Neuronal stem cell (in vitro differentiated cells): ENCODE measurements at regions not wholly inside any gene's neighbourhood (a gene's known extent, or its start where the extent isn't known, plus 50 kb on each side); places are given as distances from the start of the nearest gene placed in this dataset.

Experiments
- DNase-seq: peaks from one replicate; pipeline ENCODE4 v3.0.0-alpha.2; 2013; ENCODE audit warnings: low spot score
- H2AFZ ChIP-seq: one replicate; pipeline ENCODE4 v1.6.1; 2013; ENCODE audit warnings: mild to moderate bottlenecking, low read length, inconsistent platforms
- H2AK5ac ChIP-seq: 2 replicates; pipeline ENCODE4 v1.6.1; 2013; ENCODE audit warnings: low read depth, mild to moderate bottlenecking, inconsistent platforms, low read length, moderate library complexity, mixed read lengths
- H2BK120ac ChIP-seq: 2 replicates; pipeline ENCODE4 v1.6.1; 2013; ENCODE audit warnings: low read depth, mild to moderate bottlenecking, inconsistent platforms, low read length, moderate library complexity, mixed read lengths
- H2BK12ac ChIP-seq: one replicate; pipeline ENCODE4 v1.6.1; 2013; ENCODE audit warnings: low read length, inconsistent platforms
- H2BK15ac ChIP-seq: 2 replicates; pipeline ENCODE4 v1.6.1; 2013; ENCODE audit warnings: mild to moderate bottlenecking, low read length, inconsistent platforms, mixed read lengths
- H2BK5ac ChIP-seq: one replicate; pipeline ENCODE4 v1.6.1; 2013; ENCODE audit warnings: inconsistent platforms, mild to moderate bottlenecking, low read length, moderate library complexity
- H3K14ac ChIP-seq: one replicate; pipeline ENCODE4 v1.6.1; 2013; ENCODE audit warnings: low read length, inconsistent platforms
- H3K18ac ChIP-seq: 2 replicates; pipeline ENCODE4 v1.6.1; 2013; ENCODE audit warnings: low read length, inconsistent platforms
- H3K23ac ChIP-seq: 2 replicates; pipeline ENCODE4 v1.6.1; 2013; ENCODE audit warnings: low read depth, mild to moderate bottlenecking, mixed read lengths, low read length, inconsistent platforms; ENCODE audit not compliant: poor library complexity
- H3K27ac ChIP-seq: replicated peaks from 3 replicates; pipeline ENCODE4 v1.5.1; 2013; ENCODE audit warnings: low read length, inconsistent platforms
- H3K27me3 ChIP-seq, 3 experiments: 2 replicates each; pipeline ENCODE4 v1.6.1; 2013; ENCODE audit warnings: low read length in 3 of 3, mild to moderate bottlenecking in 2 of 3, inconsistent platforms in 1 of 3, low read depth in 1 of 3, mixed read lengths in 1 of 3, moderate library complexity in 1 of 3; ENCODE audit not compliant: control insufficient read depth in 3 of 3, insufficient read depth in 3 of 3
- H3K36me3 ChIP-seq, 2 donors: replicated peaks in 1 of 2; 2 replicates each; pipeline ENCODE4 v1.6.1; 2013; ENCODE audit warnings: low read length in 2 of 2; ENCODE audit not compliant: control insufficient read depth in 2 of 2, insufficient read depth in 2 of 2
- H3K4ac ChIP-seq: 2 replicates; pipeline ENCODE4 v1.6.1; 2013; ENCODE audit warnings: inconsistent platforms, mild to moderate bottlenecking, low read length, moderate library complexity
- H3K4me1 ChIP-seq, 2 donors: 1 replicate in 1 of 2; 2 replicates in 1 of 2; pipeline ENCODE4 v1.6.1; 2013; ENCODE audit warnings: low read length in 2 of 2, low read depth in 1 of 2; ENCODE audit not compliant: control insufficient read depth in 2 of 2, insufficient read depth in 1 of 2
- H3K4me2 ChIP-seq: one replicate; pipeline ENCODE4 v1.6.1; 2013; ENCODE audit warnings: mild to moderate bottlenecking, low read length, inconsistent platforms; ENCODE audit not compliant: insufficient read depth, poor library complexity, severe bottlenecking
- H3K4me3 ChIP-seq, 2 donors: 2 replicates each; pipeline ENCODE4 v1.5.1; 2013; ENCODE audit warnings: low read length in 2 of 2, mild to moderate bottlenecking in 2 of 2, inconsistent platforms in 1 of 2, moderate library complexity in 1 of 2
- H3K79me1 ChIP-seq: one replicate; pipeline ENCODE4 v1.6.1; 2013; ENCODE audit warnings: low read depth, mild to moderate bottlenecking, inconsistent platforms, low read length, moderate library complexity
- H3K9ac ChIP-seq: one replicate; pipeline ENCODE4 v1.6.1; 2013; ENCODE audit warnings: mild to moderate bottlenecking, low read depth, low read length, inconsistent platforms; ENCODE audit not compliant: poor library complexity
- H3K9me3 ChIP-seq, 2 donors: replicated peaks in 1 of 2; 2 replicates each; pipeline versions ENCODE3 to v1.6.1; 2013; ENCODE audit warnings: low read length in 2 of 2, mild to moderate bottlenecking in 2 of 2, inconsistent platforms in 1 of 2, low read depth in 1 of 2, mixed read lengths in 1 of 2, moderate library complexity in 1 of 2; ENCODE audit not compliant: control insufficient read depth in 2 of 2, insufficient read depth in 1 of 2
- H4K8ac ChIP-seq: one replicate; pipeline ENCODE4 v1.6.1; 2013; ENCODE audit warnings: low read depth, mild to moderate bottlenecking, inconsistent platforms, low read length, moderate library complexity
- H4K91ac ChIP-seq: one replicate; pipeline ENCODE4 v1.6.1; 2013; ENCODE audit warnings: low read length, low read depth, mild to moderate bottlenecking, inconsistent platforms; ENCODE audit not compliant: poor library complexity
- WGBS, 2 donors: extraction: QIAGEN DNeasy Blood & Tissue Kit; methylation state at CpG; one replicate each; pipeline ENCODE4 v1.1.7; 2013; ENCODE audit warnings: missing lambda C conversion rate in 2 of 2, mixed read lengths in 1 of 2; ENCODE audit not compliant: insufficient read length in 2 of 2, insufficient replicate concordance in 1 of 2; ENCODE audit errors: extremely low coverage in 2 of 2; 5-methylcytosine and 5-hydroxymethylcytosine counted together

GRCh38 chr2:16409849-16410248, 255.8 kb downstream of the CYRIA start:
- H2AFZ ChIP-seq: no peak overlapping the region
- no peaks in the 10 kb centered on the region for H3K79me1 ChIP-seq
- no peak overlapping the region for H3K4ac ChIP-seq
- no peak overlapping the region for H2BK120ac ChIP-seq
- no peaks in the 10 kb centered on the region for H3K9me3 ChIP-seq
- DNase-seq: no peak
- H3K14ac ChIP-seq: no peak overlapping the region
- no peaks in the 10 kb centered on the region for H3K27me3 ChIP-seq
- no peak overlapping the region for H2AK5ac ChIP-seq
- H3K23ac ChIP-seq: no peak overlapping the region
- H3K36me3 ChIP-seq: no peaks in the 10 kb centered on the region
- no peak overlapping the region for H4K8ac ChIP-seq
- no peak overlapping the region for H3K27ac ChIP-seq
- no peak overlapping the region for H2BK5ac ChIP-seq
- no peak overlapping the region for H2BK15ac ChIP-seq
- H3K18ac ChIP-seq: no peak overlapping the region
- H3K9ac ChIP-seq: no peak overlapping the region
- H2BK12ac ChIP-seq: no peak overlapping the region
- peaks cover 14 to 21% of the 10 kb centered on the region in 2 donors for H3K4me1 ChIP-seq
- no peak overlapping the region for H3K4me3 ChIP-seq
- no peak overlapping the region for H3K4me2 ChIP-seq
- H4K91ac ChIP-seq: no peak overlapping the region
- 100% methylated on average over 2 of the region's 3 CpGs; no CpG with 5 or more reads in 1 of the 2 donors for WGBS, 2 donors

GRCh38 chr2:16409006-16409390, 256.6 kb downstream of the CYRIA start:
- Histone ChIP-seq H4K91ac (no peak overlapping the region), H3K4me3 (no peak overlapping the region), H2AK5ac (peak overlapping the region; percentile 33), H3K14ac (no peak overlapping the region), H2BK15ac (no peak overlapping the region), H3K27ac (no peak overlapping the region), H3K4ac (no peak overlapping the region), H3K79me1 (no peaks in the 10 kb centered on the region), H3K36me3 (no peaks in the 10 kb centered on the region), H2BK12ac (no peak overlapping the region), H3K23ac (no peak overlapping the region), H4K8ac (no peak overlapping the region), H3K4me2 (no peak overlapping the region), H2AFZ (no peak overlapping the region), H3K27me3 (no peaks in the 10 kb centered on the region), H2BK5ac (no peak overlapping the region), H3K9me3 (no peaks in the 10 kb centered on the region), H3K9ac (no peak overlapping the region), H2BK120ac (no peak overlapping the region), H3K4me1 (peaks cover 14 to 21% of the 10 kb centered on the region in 2 donors), H3K18ac (peak overlapping the region; percentile 46)
- no peak for DNase-seq
- no CpG with 5 or more reads among the region's 2 CpGs for WGBS, 2 donors

- Histone ChIP-seq H2BK5ac (no peak overlapping the region), H3K4me3 (no peak overlapping the region), H2AFZ (no peak overlapping the region), H4K8ac (no peak overlapping the region), H3K9me3 (no peaks in the 10 kb centered on the region), H3K18ac (no peak overlapping the region), H2BK120ac (no peak overlapping the region), H3K4me2 (no peak overlapping the region), H3K79me1 (no peaks in the 10 kb centered on the region), H3K14ac (no peak overlapping the region), H3K4ac (no peak overlapping the region), H4K91ac (no peak overlapping the region), H3K4me1 (peaks cover 12 to 21% of the 10 kb centered on the region in 2 donors), H3K23ac (no peak overlapping the region), H2BK15ac (no peak overlapping the region), H3K36me3 (no peaks in the 10 kb centered on the region), H3K27me3 (no peaks in the 10 kb centered on the region), H3K9ac (no peak overlapping the region), H2BK12ac (no peak overlapping the region), H2AK5ac (peak overlapping the region; percentile 33), H3K27ac (no peak overlapping the region)
- no peak for DNase-seq
- WGBS, 2 donors: no CpG with 5 or more reads among the region's 4 CpGs
Observed at GRCh38 chr2:16408331-16409005, 257.2 kb downstream of the CYRIA start.

GRCh38 chr2:16407358-16407757, 258.3 kb downstream of the CYRIA start:
- Histone ChIP-seq H3K4ac (no peak overlapping the region), H3K4me1 (peaks cover 11 to 21% of the 10 kb centered on the region in 2 donors), H3K79me1 (no peaks in the 10 kb centered on the region), H2BK120ac (no peak overlapping the region), H3K27me3 (no peaks in the 10 kb centered on the region), H4K8ac (no peak overlapping the region), H3K27ac (peak overlapping the region; percentile 41), H3K9me3 (no peaks in the 10 kb centered on the region), H2AFZ (peak overlapping the region; percentile 65), H4K91ac (no peak overlapping the region), H2BK5ac (no peak overlapping the region), H3K14ac (no peak overlapping the region), H2BK12ac (no peak overlapping the region), H3K4me3 (no peak overlapping the region), H3K36me3 (no peaks in the 10 kb centered on the region), H2AK5ac (no peak overlapping the region), H3K18ac (peak overlapping the region; percentile 16), H3K4me2 (no peak overlapping the region), H2BK15ac (peak overlapping the region; percentile 24), H3K23ac (no peak overlapping the region), H3K9ac (no peak overlapping the region)
- no CpG with 5 or more reads among the region's 10 CpGs for WGBS, 2 donors
- DNase-seq: no peak
